Sigmoid colon (tissue), 6 donors: ENCODE measurements at regions not wholly inside any gene's neighbourhood (a gene's known extent, or its start where the extent isn't known, plus 50 kb on each side); places are given as distances from the start of the nearest gene placed in this dataset.

Source experiments
- DNase-seq: peaks from one replicate; pipeline ENCODE4 v3.0.0-alpha.2; 2019
- H3K27ac ChIP-seq, 4 donors: fragments of 200-600 bp; sonication (generic); one replicate each; pipeline ENCODE4 v1.5.1; 2016 to 2019; ENCODE audit warnings: mild to moderate bottlenecking in 1 of 4
- H3K27me3 ChIP-seq, 3 donors: fragments of 200-600 bp; sonication (generic); one replicate each; pipeline ENCODE4 v1.5.1; 2019; ENCODE audit warnings: mild to moderate bottlenecking in 1 of 3
- H3K36me3 ChIP-seq, 4 donors: fragments of 200-600 bp; sonication (generic); one replicate each; pipeline ENCODE4 v1.5.1; 2016 to 2019
- H3K4me1 ChIP-seq, 4 donors: fragments of 200-600 bp; sonication (generic); one replicate each; pipeline ENCODE4 v1.5.1; 2017 to 2019
- H3K4me3 ChIP-seq, 4 donors: fragments of 200-600 bp; sonication (generic); one replicate each; pipeline ENCODE4 v1.5.1; 2017 to 2019; ENCODE audit warnings: mild to moderate bottlenecking in 2 of 4, moderate library complexity in 1 of 4
- H3K9me3 ChIP-seq, 4 donors: fragments of 200-600 bp in 3 of 4; sonication (generic) in 3 of 4; one replicate each; pipeline versions ENCODE4 v1.5.1 to v1.6.1; 2013 to 2019
- CTCF ChIP-seq, 4 experiments: fragments of 450-650 bp in 3 of 4; fragments of 200-600 bp in 1 of 4; IDR thresholded peaks; one replicate each; pipeline ENCODE4 v1.5.1; 2016 to 2019; ENCODE audit warnings: antibody characterized with exemption in 4 of 4, mild to moderate bottlenecking in 3 of 4, moderate library complexity in 2 of 4
- EP300 ChIP-seq, 4 donors: sonication (generic); formaldehyde crosslinking; IDR thresholded peaks; one replicate each; pipeline ENCODE4 v1.6.1; 2017; ENCODE audit warnings: antibody characterized with exemption in 4 of 4
- POLR2A ChIP-seq, 2 donors: fragments of 450-650 bp; IDR thresholded peaks; one replicate each; pipeline ENCODE4 v1.6.1; 2016; ENCODE audit warnings: antibody characterized with exemption in 2 of 2, mild to moderate bottlenecking in 2 of 2, moderate library complexity in 2 of 2
- POLR2AphosphoS5 ChIP-seq, 4 donors: sonication (generic); formaldehyde crosslinking; IDR thresholded peaks; one replicate each; pipeline ENCODE4 v1.6.1; 2017; ENCODE audit warnings: antibody characterized with exemption in 4 of 4
- WGBS, 2 donors: extraction: QIAGEN DNeasy Blood & Tissue Kit; methylation state at CpG; one replicate each; pipeline ENCODE4 v1.1.7; 2013; 5-methylcytosine and 5-hydroxymethylcytosine counted together
- intact Hi-C: fragments of 100-400 bp; cut with DNase I; formaldehyde crosslinking; loops from one replicate; pipeline ENCODE4 v1.15.1; 2023
- donor health status: healthy with polysubstance abuse.
- donor health status: healthy.

GRCh38 chrX:109797311-109797975 lies 64.4 kb upstream of the ACSL4 start:
- no peaks in the 10 kb centered on the region for H3K27me3 ChIP-seq
- 12 to 59% methylated on average over 1 of the region's 1 CpG for WGBS, 2 donors
- TF ChIP-seq EP300 (IDR thresholded peaks at IDR 0.05), result no peak
- TF ChIP-seq CTCF (IDR thresholded peaks at IDR 0.05), result no peak
- TF ChIP-seq POLR2AphosphoS5 (IDR thresholded peaks at IDR 0.05), result no peak
- no peak for TF ChIP-seq POLR2A (IDR thresholded peaks at IDR 0.05)
- no peaks in the 10 kb centered on the region for H3K36me3 ChIP-seq
- intact Hi-C loops, result no loop called here
- no peak overlapping the region for H3K4me3 ChIP-seq
- no peak overlapping the region for H3K27ac ChIP-seq
- no peak for DNase-seq
- no peaks in the 10 kb centered on the region for H3K4me1 ChIP-seq
- no peaks in the 10 kb centered on the region for H3K9me3 ChIP-seq

DNA sequence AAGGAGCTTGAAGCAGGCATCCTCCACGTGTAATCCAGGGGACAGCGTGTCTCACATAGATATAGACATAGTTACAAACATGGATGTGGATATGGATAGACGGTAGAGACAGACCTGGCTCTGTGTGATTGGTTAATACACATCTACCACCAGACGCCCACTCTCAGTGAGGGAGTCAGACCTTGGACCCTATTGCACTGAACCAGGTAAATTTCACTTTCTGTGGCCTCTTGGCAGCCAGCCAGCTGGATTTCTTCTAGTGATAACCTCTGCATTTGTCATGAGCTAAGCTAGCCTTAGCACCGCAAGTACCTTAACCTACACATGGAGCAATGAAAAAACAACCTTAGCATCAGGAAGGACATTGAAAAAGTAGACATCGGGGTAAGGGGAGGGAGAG lies 79.2 kb upstream of the ACSL4 start:
- H3K27me3 ChIP-seq, result no peaks in the 10 kb centered on the region
- H3K9me3 ChIP-seq, result no peaks in the 10 kb centered on the region
- 68 to 86% methylated on average over 6 of the region's 6 CpGs for WGBS, 2 donors
- H3K36me3 ChIP-seq, result no peaks in the 10 kb centered on the region
- no peak overlapping the region for H3K4me3 ChIP-seq
- intact Hi-C loops, result no loop called here
- DNase-seq, result no peak
- H3K27ac ChIP-seq, result no peak overlapping the region
- H3K4me1 ChIP-seq, result no peaks in the 10 kb centered on the region
- TF ChIP-seq EP300 (IDR thresholded peaks at IDR 0.05) (no peak), CTCF (IDR thresholded peaks at IDR 0.05) (no peak), POLR2A (IDR thresholded peaks at IDR 0.05) (no peak), POLR2AphosphoS5 (IDR thresholded peaks at IDR 0.05) (no peak)

- Histone ChIP-seq H3K27me3 (no peaks in the 10 kb centered on the region), H3K9me3 (no peaks in the 10 kb centered on the region), H3K4me1 (no peaks in the 10 kb centered on the region), H3K36me3 (no peaks in the 10 kb centered on the region), H3K4me3 (no peak overlapping the region), H3K27ac (no peak overlapping the region)
- no peak for DNase-seq
- intact Hi-C loops, result no loop called here
- TF ChIP-seq EP300 (IDR thresholded peaks at IDR 0.05), result no peak
- TF ChIP-seq POLR2AphosphoS5 (IDR thresholded peaks at IDR 0.05), result no peak
- TF ChIP-seq CTCF (IDR thresholded peaks at IDR 0.05), result no peak
- TF ChIP-seq POLR2A (IDR thresholded peaks at IDR 0.05), result no peak
Measured at GRCh38 chrX:109813236-109813635, 80.2 kb upstream of the ACSL4 start.

DNA sequence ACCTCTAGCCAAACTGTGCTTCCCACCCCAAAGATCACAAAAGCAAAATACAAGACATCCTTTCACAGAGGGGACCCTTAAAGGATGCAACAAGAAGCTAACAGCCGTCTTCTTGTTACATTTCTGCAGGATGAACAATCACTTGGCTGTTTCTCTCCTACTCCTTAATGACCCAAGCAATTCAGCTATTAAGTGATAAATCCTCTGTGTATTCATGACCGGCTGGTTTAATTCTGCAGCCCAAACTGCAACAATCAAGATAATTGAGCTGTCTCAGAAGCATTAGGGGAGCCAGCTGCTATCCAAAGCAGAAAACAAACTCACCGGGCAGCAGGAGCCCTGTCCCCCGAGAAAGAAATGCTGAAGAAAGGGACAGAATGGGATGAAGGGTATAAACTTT lies 85.9 kb upstream of the ACSL4 start:
- Histone ChIP-seq H3K27ac (no peak overlapping the region), H3K4me3 (no peak overlapping the region), H3K36me3 (no peaks in the 10 kb centered on the region), H3K9me3 (no peaks in the 10 kb centered on the region), H3K27me3 (no peaks in the 10 kb centered on the region), H3K4me1 (no peaks in the 10 kb centered on the region)
- TF ChIP-seq CTCF (IDR thresholded peaks at IDR 0.05) (no peak), EP300 (IDR thresholded peaks at IDR 0.05) (no peak), POLR2AphosphoS5 (IDR thresholded peaks at IDR 0.05) (no peak), POLR2A (IDR thresholded peaks at IDR 0.05) (no peak)
- intact Hi-C loops, result no loop called here
- DNase-seq, result no peak
- WGBS, 2 donors, result 45 to 62% methylated on average over 4 of the region's 4 CpGs

DNA sequence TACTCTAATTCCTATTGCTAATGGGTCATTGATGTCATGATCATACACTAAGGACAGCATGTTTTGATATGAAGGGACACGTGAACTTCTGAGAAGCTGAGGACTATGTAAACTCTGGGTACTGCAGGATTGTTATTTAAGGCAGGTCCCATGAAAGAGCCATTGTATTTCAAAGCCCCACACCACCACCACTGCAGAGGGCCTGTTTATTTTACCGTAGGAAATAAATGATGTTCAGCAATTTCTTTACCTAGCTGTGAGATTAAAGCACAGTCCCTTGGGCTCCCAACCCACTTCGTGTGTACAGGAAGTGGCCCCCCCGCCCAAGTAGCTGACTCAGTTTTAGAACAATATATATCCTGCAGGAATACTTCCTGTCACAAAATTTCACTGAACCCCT lies 89.8 kb upstream of the ACSL4 start:
- intact Hi-C loops, result no loop called here
- 15 to 50% methylated on average over 4 of the region's 4 CpGs for WGBS, 2 donors
- Histone ChIP-seq H3K36me3 (no peaks in the 10 kb centered on the region), H3K27ac (no peak overlapping the region), H3K4me1 (no peaks in the 10 kb centered on the region), H3K9me3 (no peaks in the 10 kb centered on the region), H3K4me3 (no peak overlapping the region), H3K27me3 (no peaks in the 10 kb centered on the region)
- no peak for DNase-seq
- no peak for TF ChIP-seq POLR2AphosphoS5 (IDR thresholded peaks at IDR 0.05)
- TF ChIP-seq POLR2A (IDR thresholded peaks at IDR 0.05), result no peak
- TF ChIP-seq EP300 (IDR thresholded peaks at IDR 0.05), result no peak
- TF ChIP-seq CTCF (IDR thresholded peaks at IDR 0.05), result no peak
